GM23338 (cell line): ENCODE measurements at regions not wholly inside any gene's neighbourhood (a gene's known extent, or its start where the extent isn't known, plus 50 kb on each side); places are given as distances from the start of the nearest gene placed in this dataset.
A peak's percentile ranks its signal among the peaks of the same experiment; 100 is the strongest.

Experiments
- ATAC-seq: fragments of 200-7000 bp; cut with Tn5 transposase; 3 replicates; pipeline ENCODE4 v1.9.1; 2020
- DNase-seq: peaks from one replicate; pipeline ENCODE4 v3.0.0-alpha.2; 2015; ENCODE audit warnings: low spot score
- H2AFZ ChIP-seq: fragments of 200-600 bp; sonication (generic); 2 replicates; pipeline ENCODE4 v1.8.0; 2016; ENCODE audit warnings: antibody characterized with exemption, mild to moderate bottlenecking, moderate library complexity
- H3F3A ChIP-seq: fragments of 200-600 bp; sonication (generic); replicated peaks from 2 replicates; pipeline ENCODE4 v1.8.0; 2017; ENCODE audit warnings: antibody characterized with exemption, mixed run types, low read depth
- H3K27ac ChIP-seq: fragments of 200-600 bp; sonication (generic); 2 replicates; pipeline ENCODE4 v1.6.1; 2016; ENCODE audit warnings: low read depth
- H3K27me3 ChIP-seq: fragments of 200-600 bp; sonication (generic); 2 replicates; pipeline ENCODE4 v1.8.0; 2016; ENCODE audit warnings: mild to moderate bottlenecking, mixed run types, moderate library complexity; ENCODE audit not compliant: insufficient read depth
- H3K36me3 ChIP-seq: fragments of 200-600 bp; sonication (generic); 2 replicates; pipeline ENCODE4 v1.8.0; 2016; ENCODE audit warnings: mild to moderate bottlenecking; ENCODE audit not compliant: insufficient read depth
- H3K4me1 ChIP-seq: fragments of 200-600 bp; sonication (generic); 2 replicates; pipeline ENCODE4 v1.8.0; 2016; ENCODE audit warnings: mild to moderate bottlenecking, moderate library complexity; ENCODE audit not compliant: insufficient read depth
- H3K4me2 ChIP-seq: fragments of 200-600 bp; sonication (generic); 2 replicates; pipeline ENCODE4 v1.7.1; 2017; ENCODE audit warnings: mixed run types
- H3K4me3 ChIP-seq: fragments of 200-600 bp; sonication (generic); 2 replicates; pipeline ENCODE4 v1.6.1; 2016; ENCODE audit warnings: mixed run types
- H3K79me2 ChIP-seq: fragments of 200-600 bp; sonication (generic); replicated peaks from 2 replicates; pipeline ENCODE4 v1.8.0; 2017; ENCODE audit warnings: mild to moderate bottlenecking; ENCODE audit not compliant: insufficient read depth
- H3K9me2 ChIP-seq: fragments of 200-600 bp; sonication (generic); 2 replicates; pipeline ENCODE4 v1.8.0; 2017; ENCODE audit not compliant: insufficient read depth
- H4K20me1 ChIP-seq: fragments of 200-600 bp; sonication (generic); replicated peaks from 2 replicates; pipeline ENCODE4 v1.8.0; 2017; ENCODE audit warnings: mild to moderate bottlenecking; ENCODE audit not compliant: insufficient read depth
- H3K27ac Mint-ChIP-seq: 2 replicates; pipeline ENCODE4 v1.8.0; 2020; ENCODE audit warnings: inconsistent platforms, mild to moderate bottlenecking, moderate library complexity, mixed read lengths
- H3K27me3 Mint-ChIP-seq: 3 replicates; pipeline ENCODE4 v1.8.0; 2022; ENCODE audit warnings: low read depth, mild to moderate bottlenecking, moderate library complexity, mixed read lengths, inconsistent platforms; ENCODE audit not compliant: insufficient read depth, poor library complexity
- H3K36me3 Mint-ChIP-seq: 3 replicates; pipeline ENCODE4 v1.8.0; 2021; ENCODE audit warnings: low read depth, mild to moderate bottlenecking, inconsistent platforms, moderate library complexity, mixed read lengths
- H3K4me1 Mint-ChIP-seq: 3 replicates; pipeline ENCODE4 v1.8.0; 2020; ENCODE audit warnings: mild to moderate bottlenecking, inconsistent platforms, mixed read lengths
- H3K4me3 Mint-ChIP-seq: 3 replicates; pipeline ENCODE4 v1.8.0; 2021; ENCODE audit warnings: moderate library complexity, mild to moderate bottlenecking, inconsistent platforms, mixed read lengths
- H3K9me3 Mint-ChIP-seq: 3 replicates; pipeline ENCODE4 v1.8.0; 2020; ENCODE audit warnings: moderate library complexity, mild to moderate bottlenecking, inconsistent platforms, mixed read lengths
- CREB1 ChIP-seq: fragments of 250-450 bp; sonication (Bioruptor Pico); IDR thresholded peaks from 2 replicates; pipeline ENCODE4 v1.5.0; 2020; ENCODE audit warnings: low read depth, mild to moderate bottlenecking, moderate library complexity
- EZH2 ChIP-seq: fragments of 200-600 bp; sonication (generic); IDR thresholded peaks from one replicate; pipeline ENCODE4 v1.8.0; 2017; ENCODE audit warnings: antibody characterized with exemption, mild to moderate bottlenecking, low read depth; ENCODE audit not compliant: unreplicated experiment
- EZH2phosphoT487 ChIP-seq: fragments of 200-600 bp; sonication (generic); IDR thresholded peaks from one replicate; pipeline ENCODE4 v1.8.1; 2018; ENCODE audit warnings: antibody characterized with exemption; ENCODE audit not compliant: unreplicated experiment
- JUNB ChIP-seq: IDR thresholded peaks from one replicate; pipeline ENCODE4 v1.6.1; 2016; ENCODE audit warnings: antibody characterized with exemption; ENCODE audit not compliant: unreplicated experiment
- NANOG ChIP-seq: IDR thresholded peaks from 2 replicates; pipeline ENCODE4 v1.6.1; 2016; ENCODE audit warnings: antibody characterized with exemption, borderline replicate concordance
- POLR2AphosphoS5 ChIP-seq: IDR thresholded peaks from 2 replicates; pipeline ENCODE4 v1.6.1; 2016; ENCODE audit warnings: antibody characterized with exemption, low read depth
- STAT1 ChIP-seq: IDR thresholded peaks from one replicate; pipeline ENCODE4 v1.6.1; 2016; ENCODE audit warnings: antibody characterized with exemption; ENCODE audit not compliant: unreplicated experiment
- ZNF114 ChIP-seq: fragments of 250-450 bp; sonication (Bioruptor Pico); IDR thresholded peaks from 2 replicates; pipeline ENCODE4 v1.5.0; 2020; ENCODE audit warnings: mild to moderate bottlenecking, moderate library complexity
- ZNF331 ChIP-seq: fragments of 250-450 bp; sonication (Bioruptor Pico); IDR thresholded peaks from 2 replicates; pipeline ENCODE4 v1.5.0; 2020; ENCODE audit warnings: low read depth, mild to moderate bottlenecking, moderate library complexity
- TF ChIP-seq, protein P1 (sequence below): fragments of 250-450 bp; sonication (Bioruptor Pico); IDR thresholded peaks from 2 replicates; pipeline ENCODE4 v1.5.0; 2020; ENCODE audit warnings: mild to moderate bottlenecking, moderate library complexity
- TF ChIP-seq, protein P2 (sequence below), 2 experiments: fragments of 200-600 bp in 1 of 2; sonication (generic) in 1 of 2; conservative IDR thresholded peaks; 2 replicates each; pipeline versions ENCODE4 v1.5.1 to v1.6.1; 2016 to 2017; ENCODE audit warnings: antibody characterized with exemption in 2 of 2, low read depth in 2 of 2, mild to moderate bottlenecking in 2 of 2, moderate library complexity in 1 of 2
- TF ChIP-seq, protein P3 (sequence below): IDR thresholded peaks from one replicate; pipeline ENCODE4 v1.6.1; 2018; ENCODE audit warnings: antibody characterized with exemption; ENCODE audit not compliant: unreplicated experiment
- TF ChIP-seq, protein P4 (sequence below): IDR thresholded peaks from 2 replicates; pipeline ENCODE4 v1.6.1; 2016; ENCODE audit warnings: antibody characterized with exemption

DNA sequence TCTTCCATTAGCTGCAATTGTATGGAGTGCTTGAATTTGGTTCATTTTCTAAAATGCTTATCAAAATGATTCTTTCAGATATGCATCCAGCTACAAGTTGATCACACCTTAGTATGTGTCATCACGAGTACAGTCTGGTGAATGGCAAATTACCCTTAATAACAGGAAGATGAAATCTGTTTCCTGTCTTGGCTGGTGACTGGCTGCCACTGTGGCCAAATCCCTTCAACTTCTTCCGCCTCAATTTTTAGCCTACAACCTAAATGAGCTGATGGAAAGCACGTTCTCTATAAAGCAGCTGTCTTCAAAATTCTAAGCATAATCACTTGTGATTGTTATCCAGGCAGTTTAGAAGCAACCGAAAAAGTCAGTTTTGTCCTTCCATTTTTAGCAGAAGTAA is 387.1 kb upstream of the NECTIN3 start:
- Mint-ChIP-seq H3K4me1 (peaks cover 47% of the 10 kb centered on the region), H3K27me3 (no peaks in the 10 kb centered on the region), H3K9me3 (peaks cover 6% of the 10 kb centered on the region), H3K4me3 (no peak overlapping the region), H3K27ac (peak overlapping the region; percentile 77; the same call in 1 of the 2 replicates), H3K36me3 (peaks cover 38% of the 10 kb centered on the region)
- TF ChIP-seq JUNB, result no peak
- TF ChIP-seq, protein P1, sequence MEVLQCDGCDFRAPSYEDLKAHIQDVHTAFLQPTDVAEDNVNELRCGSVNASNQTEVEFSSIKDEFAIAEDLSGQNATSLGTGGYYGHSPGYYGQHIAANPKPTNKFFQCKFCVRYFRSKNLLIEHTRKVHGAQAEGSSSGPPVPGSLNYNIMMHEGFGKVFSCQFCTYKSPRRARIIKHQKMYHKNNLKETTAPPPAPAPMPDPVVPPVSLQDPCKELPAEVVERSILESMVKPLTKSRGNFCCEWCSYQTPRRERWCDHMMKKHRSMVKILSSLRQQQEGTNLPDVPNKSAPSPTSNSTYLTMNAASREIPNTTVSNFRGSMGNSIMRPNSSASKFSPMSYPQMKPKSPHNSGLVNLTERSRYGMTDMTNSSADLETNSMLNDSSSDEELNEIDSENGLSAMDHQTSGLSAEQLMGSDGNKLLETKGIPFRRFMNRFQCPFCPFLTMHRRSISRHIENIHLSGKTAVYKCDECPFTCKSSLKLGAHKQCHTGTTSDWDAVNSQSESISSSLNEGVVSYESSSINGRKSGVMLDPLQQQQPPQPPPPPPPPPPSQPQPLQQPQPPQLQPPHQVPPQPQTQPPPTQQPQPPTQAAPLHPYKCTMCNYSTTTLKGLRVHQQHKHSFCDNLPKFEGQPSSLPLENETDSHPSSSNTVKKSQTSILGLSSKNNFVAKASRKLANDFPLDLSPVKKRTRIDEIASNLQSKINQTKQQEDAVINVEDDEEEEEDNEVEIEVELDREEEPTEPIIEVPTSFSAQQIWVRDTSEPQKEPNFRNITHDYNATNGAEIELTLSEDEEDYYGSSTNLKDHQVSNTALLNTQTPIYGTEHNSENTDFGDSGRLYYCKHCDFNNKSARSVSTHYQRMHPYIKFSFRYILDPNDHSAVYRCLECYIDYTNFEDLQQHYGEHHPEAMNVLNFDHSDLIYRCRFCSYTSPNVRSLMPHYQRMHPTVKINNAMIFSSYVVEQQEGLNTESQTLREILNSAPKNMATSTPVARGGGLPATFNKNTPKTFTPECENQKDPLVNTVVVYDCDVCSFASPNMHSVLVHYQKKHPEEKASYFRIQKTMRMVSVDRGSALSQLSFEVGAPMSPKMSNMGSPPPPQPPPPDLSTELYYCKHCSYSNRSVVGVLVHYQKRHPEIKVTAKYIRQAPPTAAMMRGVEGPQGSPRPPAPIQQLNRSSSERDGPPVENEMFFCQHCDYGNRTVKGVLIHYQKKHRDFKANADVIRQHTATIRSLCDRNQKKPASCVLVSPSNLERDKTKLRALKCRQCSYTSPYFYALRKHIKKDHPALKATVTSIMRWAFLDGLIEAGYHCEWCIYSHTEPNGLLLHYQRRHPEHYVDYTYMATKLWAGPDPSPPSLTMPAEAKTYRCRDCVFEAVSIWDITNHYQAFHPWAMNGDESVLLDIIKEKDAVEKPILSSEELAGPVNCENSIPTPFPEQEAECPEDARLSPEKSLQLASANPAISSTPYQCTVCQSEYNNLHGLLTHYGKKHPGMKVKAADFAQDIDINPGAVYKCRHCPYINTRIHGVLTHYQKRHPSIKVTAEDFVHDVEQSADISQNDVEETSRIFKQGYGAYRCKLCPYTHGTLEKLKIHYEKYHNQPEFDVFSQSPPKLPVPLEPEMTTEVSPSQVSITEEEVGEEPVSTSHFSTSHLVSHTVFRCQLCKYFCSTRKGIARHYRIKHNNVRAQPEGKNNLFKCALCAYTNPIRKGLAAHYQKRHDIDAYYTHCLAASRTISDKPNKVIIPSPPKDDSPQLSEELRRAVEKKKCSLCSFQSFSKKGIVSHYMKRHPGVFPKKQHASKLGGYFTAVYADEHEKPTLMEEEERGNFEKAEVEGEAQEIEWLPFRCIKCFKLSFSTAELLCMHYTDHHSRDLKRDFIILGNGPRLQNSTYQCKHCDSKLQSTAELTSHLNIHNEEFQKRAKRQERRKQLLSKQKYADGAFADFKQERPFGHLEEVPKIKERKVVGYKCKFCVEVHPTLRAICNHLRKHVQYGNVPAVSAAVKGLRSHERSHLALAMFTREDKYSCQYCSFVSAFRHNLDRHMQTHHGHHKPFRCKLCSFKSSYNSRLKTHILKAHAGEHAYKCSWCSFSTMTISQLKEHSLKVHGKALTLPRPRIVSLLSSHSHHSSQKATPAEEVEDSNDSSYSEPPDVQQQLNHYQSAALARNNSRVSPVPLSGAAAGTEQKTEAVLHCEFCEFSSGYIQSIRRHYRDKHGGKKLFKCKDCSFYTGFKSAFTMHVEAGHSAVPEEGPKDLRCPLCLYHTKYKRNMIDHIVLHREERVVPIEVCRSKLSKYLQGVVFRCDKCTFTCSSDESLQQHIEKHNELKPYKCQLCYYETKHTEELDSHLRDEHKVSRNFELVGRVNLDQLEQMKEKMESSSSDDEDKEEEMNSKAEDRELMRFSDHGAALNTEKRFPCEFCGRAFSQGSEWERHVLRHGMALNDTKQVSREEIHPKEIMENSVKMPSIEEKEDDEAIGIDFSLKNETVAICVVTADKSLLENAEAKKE (CRISPR knock-in tag), result no peak
- TF ChIP-seq, protein P2, sequence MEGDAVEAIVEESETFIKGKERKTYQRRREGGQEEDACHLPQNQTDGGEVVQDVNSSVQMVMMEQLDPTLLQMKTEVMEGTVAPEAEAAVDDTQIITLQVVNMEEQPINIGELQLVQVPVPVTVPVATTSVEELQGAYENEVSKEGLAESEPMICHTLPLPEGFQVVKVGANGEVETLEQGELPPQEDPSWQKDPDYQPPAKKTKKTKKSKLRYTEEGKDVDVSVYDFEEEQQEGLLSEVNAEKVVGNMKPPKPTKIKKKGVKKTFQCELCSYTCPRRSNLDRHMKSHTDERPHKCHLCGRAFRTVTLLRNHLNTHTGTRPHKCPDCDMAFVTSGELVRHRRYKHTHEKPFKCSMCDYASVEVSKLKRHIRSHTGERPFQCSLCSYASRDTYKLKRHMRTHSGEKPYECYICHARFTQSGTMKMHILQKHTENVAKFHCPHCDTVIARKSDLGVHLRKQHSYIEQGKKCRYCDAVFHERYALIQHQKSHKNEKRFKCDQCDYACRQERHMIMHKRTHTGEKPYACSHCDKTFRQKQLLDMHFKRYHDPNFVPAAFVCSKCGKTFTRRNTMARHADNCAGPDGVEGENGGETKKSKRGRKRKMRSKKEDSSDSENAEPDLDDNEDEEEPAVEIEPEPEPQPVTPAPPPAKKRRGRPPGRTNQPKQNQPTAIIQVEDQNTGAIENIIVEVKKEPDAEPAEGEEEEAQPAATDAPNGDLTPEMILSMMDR (conservative IDR thresholded peaks at IDR 0.05; ENCODE audit: low read depth in 2 of 2), result no peak
- TF ChIP-seq ZNF331, result no peak
- TF ChIP-seq EZH2, result no peak
- TF ChIP-seq, protein P3, sequence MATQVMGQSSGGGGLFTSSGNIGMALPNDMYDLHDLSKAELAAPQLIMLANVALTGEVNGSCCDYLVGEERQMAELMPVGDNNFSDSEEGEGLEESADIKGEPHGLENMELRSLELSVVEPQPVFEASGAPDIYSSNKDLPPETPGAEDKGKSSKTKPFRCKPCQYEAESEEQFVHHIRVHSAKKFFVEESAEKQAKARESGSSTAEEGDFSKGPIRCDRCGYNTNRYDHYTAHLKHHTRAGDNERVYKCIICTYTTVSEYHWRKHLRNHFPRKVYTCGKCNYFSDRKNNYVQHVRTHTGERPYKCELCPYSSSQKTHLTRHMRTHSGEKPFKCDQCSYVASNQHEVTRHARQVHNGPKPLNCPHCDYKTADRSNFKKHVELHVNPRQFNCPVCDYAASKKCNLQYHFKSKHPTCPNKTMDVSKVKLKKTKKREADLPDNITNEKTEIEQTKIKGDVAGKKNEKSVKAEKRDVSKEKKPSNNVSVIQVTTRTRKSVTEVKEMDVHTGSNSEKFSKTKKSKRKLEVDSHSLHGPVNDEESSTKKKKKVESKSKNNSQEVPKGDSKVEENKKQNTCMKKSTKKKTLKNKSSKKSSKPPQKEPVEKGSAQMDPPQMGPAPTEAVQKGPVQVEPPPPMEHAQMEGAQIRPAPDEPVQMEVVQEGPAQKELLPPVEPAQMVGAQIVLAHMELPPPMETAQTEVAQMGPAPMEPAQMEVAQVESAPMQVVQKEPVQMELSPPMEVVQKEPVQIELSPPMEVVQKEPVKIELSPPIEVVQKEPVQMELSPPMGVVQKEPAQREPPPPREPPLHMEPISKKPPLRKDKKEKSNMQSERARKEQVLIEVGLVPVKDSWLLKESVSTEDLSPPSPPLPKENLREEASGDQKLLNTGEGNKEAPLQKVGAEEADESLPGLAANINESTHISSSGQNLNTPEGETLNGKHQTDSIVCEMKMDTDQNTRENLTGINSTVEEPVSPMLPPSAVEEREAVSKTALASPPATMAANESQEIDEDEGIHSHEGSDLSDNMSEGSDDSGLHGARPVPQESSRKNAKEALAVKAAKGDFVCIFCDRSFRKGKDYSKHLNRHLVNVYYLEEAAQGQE, result no peak
- no peak for TF ChIP-seq POLR2AphosphoS5
- no peak for TF ChIP-seq NANOG
- TF ChIP-seq, protein P4, sequence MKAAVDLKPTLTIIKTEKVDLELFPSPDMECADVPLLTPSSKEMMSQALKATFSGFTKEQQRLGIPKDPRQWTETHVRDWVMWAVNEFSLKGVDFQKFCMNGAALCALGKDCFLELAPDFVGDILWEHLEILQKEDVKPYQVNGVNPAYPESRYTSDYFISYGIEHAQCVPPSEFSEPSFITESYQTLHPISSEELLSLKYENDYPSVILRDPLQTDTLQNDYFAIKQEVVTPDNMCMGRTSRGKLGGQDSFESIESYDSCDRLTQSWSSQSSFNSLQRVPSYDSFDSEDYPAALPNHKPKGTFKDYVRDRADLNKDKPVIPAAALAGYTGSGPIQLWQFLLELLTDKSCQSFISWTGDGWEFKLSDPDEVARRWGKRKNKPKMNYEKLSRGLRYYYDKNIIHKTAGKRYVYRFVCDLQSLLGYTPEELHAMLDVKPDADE, result no peak
- TF ChIP-seq EZH2phosphoT487, result no peak
- no peak for TF ChIP-seq CREB1 (CRISPR knock-in tag)
- no peak for TF ChIP-seq ZNF114 (CRISPR knock-in tag)
- no peak for TF ChIP-seq STAT1
- ATAC-seq (no peak), DNase-seq (no peak)
- Histone ChIP-seq H4K20me1 (no peaks in the 10 kb centered on the region), H2AFZ (no peak overlapping the region), H3K4me3 (no peak overlapping the region), H3K27me3 (no peaks in the 10 kb centered on the region), H3K27ac (peak overlapping the region; percentile 96), H3K36me3 (no peaks in the 10 kb centered on the region), H3F3A (peaks cover 8% of the 10 kb centered on the region; the same call in 1 of the 2 replicates), H3K79me2 (no peaks in the 10 kb centered on the region), H3K9me2 (peaks cover 5% of the 10 kb centered on the region), H3K4me1 (peaks cover 40% of the 10 kb centered on the region), H3K4me2 (peak overlapping the region; percentile 10)
